ENCODE measurements at regions not wholly inside any gene's neighbourhood (a gene's known extent, or its start where the extent isn't known, plus 50 kb on each side); places are given as distances from the start of the nearest gene placed in this dataset.

DNA sequence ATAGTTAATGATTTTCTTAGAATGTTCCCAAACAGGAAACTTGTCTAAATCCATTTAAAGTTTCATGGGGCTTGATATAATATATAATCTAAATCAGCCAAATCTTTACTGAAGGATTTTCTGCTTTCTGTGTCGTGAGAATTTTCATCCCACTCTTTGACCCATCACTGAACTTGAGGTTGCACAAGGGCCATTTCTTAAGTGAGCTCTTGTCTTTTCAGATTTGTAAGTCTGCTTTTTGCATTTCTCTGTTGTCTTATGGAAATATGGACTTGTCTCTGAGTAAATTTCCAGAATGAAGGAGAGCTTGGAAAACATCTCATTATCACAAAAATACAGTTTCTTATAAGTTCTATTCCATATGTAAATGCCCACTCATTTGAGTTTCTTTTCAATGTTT lies 149.2 kb upstream of the ARRDC3 start:
- intact Hi-C loops (cut with DNase I; ENCODE audit: low total_unique reads): no loop called here
- Histone ChIP-seq H3K36me3 (no peaks in the 10 kb centered on the region), H3K4me3 (no peak overlapping the region), H3K27ac (no peak overlapping the region), H3K9me3 (no peaks in the 10 kb centered on the region), H3K4me1 (no peaks in the 10 kb centered on the region), H3K27me3 (no peaks in the 10 kb centered on the region)
- WGBS, 2 donors (ENCODE audit: low coverage in 1 of 2): 50 to 55% methylated on average over 1 of the region's 1 CpG
- in situ Hi-C loops (cut with MboI; ENCODE audit: low pct_ligation_motif_present in 1 of 4, low pct_unique_long_range_greater_than_20kb in 1 of 4, low sequenced_read_pairs in 3 of 4): no loop called here
- DNase-seq: no peak
- TF ChIP-seq POLR2AphosphoS5 (IDR thresholded peaks at IDR 0.05): no peak
- no peak for TF ChIP-seq POLR2A (IDR thresholded peaks at IDR 0.05)
- TF ChIP-seq, protein P1, sequence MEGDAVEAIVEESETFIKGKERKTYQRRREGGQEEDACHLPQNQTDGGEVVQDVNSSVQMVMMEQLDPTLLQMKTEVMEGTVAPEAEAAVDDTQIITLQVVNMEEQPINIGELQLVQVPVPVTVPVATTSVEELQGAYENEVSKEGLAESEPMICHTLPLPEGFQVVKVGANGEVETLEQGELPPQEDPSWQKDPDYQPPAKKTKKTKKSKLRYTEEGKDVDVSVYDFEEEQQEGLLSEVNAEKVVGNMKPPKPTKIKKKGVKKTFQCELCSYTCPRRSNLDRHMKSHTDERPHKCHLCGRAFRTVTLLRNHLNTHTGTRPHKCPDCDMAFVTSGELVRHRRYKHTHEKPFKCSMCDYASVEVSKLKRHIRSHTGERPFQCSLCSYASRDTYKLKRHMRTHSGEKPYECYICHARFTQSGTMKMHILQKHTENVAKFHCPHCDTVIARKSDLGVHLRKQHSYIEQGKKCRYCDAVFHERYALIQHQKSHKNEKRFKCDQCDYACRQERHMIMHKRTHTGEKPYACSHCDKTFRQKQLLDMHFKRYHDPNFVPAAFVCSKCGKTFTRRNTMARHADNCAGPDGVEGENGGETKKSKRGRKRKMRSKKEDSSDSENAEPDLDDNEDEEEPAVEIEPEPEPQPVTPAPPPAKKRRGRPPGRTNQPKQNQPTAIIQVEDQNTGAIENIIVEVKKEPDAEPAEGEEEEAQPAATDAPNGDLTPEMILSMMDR (IDR thresholded peaks at IDR 0.05): no peak
- TF ChIP-seq EP300 (IDR thresholded peaks at IDR 0.05; ENCODE audit: low read depth): no peak

DNA sequence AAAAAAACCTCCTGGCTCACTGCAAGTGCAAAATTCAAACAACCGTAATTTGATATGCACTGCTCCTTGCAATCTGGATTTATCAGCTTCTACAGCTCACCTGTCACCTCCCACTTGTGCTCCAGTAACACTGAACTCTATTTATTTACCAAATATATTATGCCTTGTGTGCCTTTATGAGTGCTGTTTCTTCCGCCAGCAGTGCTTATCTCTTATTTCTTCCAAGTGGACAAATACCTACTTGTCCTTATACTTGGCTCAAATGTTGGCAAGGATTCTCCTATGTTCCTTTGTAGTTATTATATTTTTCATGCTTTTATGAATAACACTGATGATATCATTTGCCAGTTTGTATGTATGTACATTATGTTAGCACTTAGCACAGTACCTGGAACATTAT lies 145.7 kb upstream of the ARRDC3 start:
- DNase-seq: no peak
- in situ Hi-C loops (cut with MboI; ENCODE audit: low pct_ligation_motif_present in 1 of 4, low pct_unique_long_range_greater_than_20kb in 1 of 4, low sequenced_read_pairs in 3 of 4) (no loop called here), intact Hi-C loops (cut with DNase I; ENCODE audit: low total_unique reads) (no loop called here)
- no peak overlapping the region for H3K27ac ChIP-seq
- no peaks in the 10 kb centered on the region for H3K27me3 ChIP-seq
- 44 to 58% methylated on average over 2 of the region's 2 CpGs for WGBS, 2 donors (ENCODE audit: low coverage in 1 of 2)
- H3K4me1 ChIP-seq: no peaks in the 10 kb centered on the region
- TF ChIP-seq EP300 (IDR thresholded peaks at IDR 0.05; ENCODE audit: low read depth) (no peak), POLR2A (IDR thresholded peaks at IDR 0.05) (no peak), POLR2AphosphoS5 (IDR thresholded peaks at IDR 0.05) (no peak)
- TF ChIP-seq, protein P1 (IDR thresholded peaks at IDR 0.05): no peak
- no peak overlapping the region for H3K4me3 ChIP-seq
- H3K9me3 ChIP-seq: no peaks in the 10 kb centered on the region
- H3K36me3 ChIP-seq: no peaks in the 10 kb centered on the region

DNA sequence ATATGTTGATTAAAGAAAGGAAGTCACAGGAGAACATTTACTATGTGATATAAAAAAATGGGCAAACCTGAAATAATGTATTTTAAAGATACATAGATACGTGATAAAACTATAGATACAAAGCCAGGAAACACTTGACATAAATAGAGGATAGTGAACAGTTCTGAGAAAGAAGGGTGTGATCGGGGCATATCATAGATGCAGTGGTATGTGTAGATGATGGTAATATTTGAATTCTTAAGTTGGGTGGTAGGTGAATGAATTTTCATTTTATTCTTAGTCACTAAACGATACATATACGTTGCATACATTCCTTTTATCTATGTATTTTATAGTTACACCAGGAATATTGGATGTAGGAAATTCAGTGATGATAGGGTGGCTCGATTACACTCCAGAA lies 138.7 kb upstream of the ARRDC3 start:
- WGBS, 2 donors (ENCODE audit: low coverage in 1 of 2): 79 to 90% methylated on average over 5 of the region's 5 CpGs
- in situ Hi-C loops (cut with MboI; ENCODE audit: low pct_ligation_motif_present in 1 of 4, low pct_unique_long_range_greater_than_20kb in 1 of 4, low sequenced_read_pairs in 3 of 4) (no loop called here), intact Hi-C loops (cut with DNase I; ENCODE audit: low total_unique reads) (no loop called here)
- Histone ChIP-seq H3K4me3 (no peak overlapping the region), H3K27ac (no peak overlapping the region), H3K36me3 (no peaks in the 10 kb centered on the region), H3K9me3 (no peaks in the 10 kb centered on the region), H3K27me3 (no peaks in the 10 kb centered on the region), H3K4me1 (no peaks in the 10 kb centered on the region)
- TF ChIP-seq, protein P1 (IDR thresholded peaks at IDR 0.05): no peak
- TF ChIP-seq POLR2A (IDR thresholded peaks at IDR 0.05): no peak
- no peak for TF ChIP-seq EP300 (IDR thresholded peaks at IDR 0.05; ENCODE audit: low read depth)
- no peak for TF ChIP-seq POLR2AphosphoS5 (IDR thresholded peaks at IDR 0.05)
- DNase-seq: no peak

DNA sequence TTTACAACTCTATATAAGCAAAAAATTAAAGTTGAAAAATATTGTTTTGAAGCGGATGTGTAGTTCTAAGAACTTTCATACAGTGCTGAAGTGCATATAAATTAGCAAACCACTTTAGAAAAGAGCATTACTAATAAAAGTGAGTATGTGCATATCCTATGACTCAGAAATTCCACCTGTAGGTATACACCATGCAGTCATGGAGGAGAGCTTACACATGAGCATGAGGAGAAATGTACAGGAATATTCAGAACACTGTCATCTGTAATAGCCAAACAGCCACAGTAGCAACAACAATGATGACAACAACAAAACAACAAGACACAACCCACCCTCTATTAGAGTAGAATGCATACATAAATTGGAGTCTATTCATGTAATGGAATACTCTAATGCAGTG lies 138.2 kb upstream of the ARRDC3 start:
- in situ Hi-C loops (cut with MboI; ENCODE audit: low pct_ligation_motif_present in 1 of 4, low pct_unique_long_range_greater_than_20kb in 1 of 4, low sequenced_read_pairs in 3 of 4) (no loop called here), intact Hi-C loops (cut with DNase I; ENCODE audit: low total_unique reads) (no loop called here)
- Histone ChIP-seq H3K36me3 (no peaks in the 10 kb centered on the region), H3K9me3 (no peaks in the 10 kb centered on the region), H3K27ac (no peak overlapping the region), H3K4me1 (no peaks in the 10 kb centered on the region), H3K4me3 (no peak overlapping the region), H3K27me3 (no peaks in the 10 kb centered on the region)
- TF ChIP-seq POLR2A (IDR thresholded peaks at IDR 0.05) (no peak), EP300 (IDR thresholded peaks at IDR 0.05; ENCODE audit: low read depth) (no peak), POLR2AphosphoS5 (IDR thresholded peaks at IDR 0.05) (no peak)
- TF ChIP-seq, protein P1 (IDR thresholded peaks at IDR 0.05): no peak
- no peak for DNase-seq
- 90 to 97% methylated on average over 1 of the region's 1 CpG for WGBS, 2 donors (ENCODE audit: low coverage in 1 of 2)
